BJ (cell line): ENCODE measurements at regions not wholly inside any gene's neighbourhood (a gene's known extent, or its start where the extent isn't known, plus 50 kb on each side); places are given as distances from the start of the nearest gene placed in this dataset.
"Not testable (repeated sequence)": the region's sequence is repeated elsewhere in the genome, so short reads cannot be mapped to it uniquely, and the experiment has no call there.

Experiments used
- CTCF ChIA-PET: fragments of 350-600 bp; formaldehyde crosslinking; extraction: SDS; loops from one replicate; lab custom pipeline; 2021; ENCODE audit warnings: antibody characterized with exemption, inconsistent platforms; lab: Yijun Ruan, JAX
- POLR2A ChIA-PET: fragments of 300-600 bp; sonication (Branson Sonifier 250); formaldehyde crosslinking; extraction: SDS; loops from one replicate; lab custom pipeline; 2021; ENCODE audit warnings: antibody characterized with exemption; lab: Charles Lee
- DNase-seq: peaks from one replicate; pipeline ENCODE4 v3.0.0-alpha.2; 2011; ENCODE audit warnings: low read depth
- H3K27me3 ChIP-seq: 2 replicates; pipeline ENCODE4 v1.6.0; 2011; ENCODE audit warnings: low read length; ENCODE audit not compliant: control insufficient read depth, insufficient read depth
- H3K36me3 ChIP-seq: 2 replicates; pipeline ENCODE4 v1.5.1; 2011; ENCODE audit warnings: low read length; ENCODE audit not compliant: control insufficient read depth, insufficient read depth
- H3K4me3 ChIP-seq: 2 replicates; pipeline ENCODE4 v1.5.1; 2011; ENCODE audit warnings: low read depth, mild to moderate bottlenecking, control low read depth, low read length
- CTCF ChIP-seq: IDR thresholded peaks from 2 replicates; pipeline ENCODE4 v1.5.1; 2011; ENCODE audit warnings: low read depth, mild to moderate bottlenecking, control low read depth, inconsistent platforms, low read length, moderate library complexity; ENCODE audit not compliant: insufficient read depth

DNA sequence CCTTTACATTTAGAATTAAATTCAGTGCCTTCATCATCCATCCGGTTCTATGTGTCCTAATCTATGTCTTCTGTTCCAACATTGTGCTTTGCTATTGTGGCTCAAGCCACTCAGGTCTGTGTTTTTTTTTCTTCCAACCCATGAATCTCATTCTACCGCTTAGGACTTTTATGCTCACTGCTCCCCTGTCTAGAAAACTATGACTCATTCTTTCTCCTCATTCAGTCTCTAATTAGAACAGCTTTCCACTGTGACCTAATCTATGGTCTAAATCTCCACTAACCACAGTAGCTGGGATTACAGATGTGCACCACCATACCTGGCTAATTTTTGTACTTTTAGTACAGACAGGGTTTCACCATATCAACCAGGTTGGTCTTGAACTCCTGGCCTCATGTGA lies 418.7 kb downstream of the KCNJ2 start:
- H3K36me3 ChIP-seq, result no peaks in the 10 kb centered on the region
- no peak overlapping the region for H3K4me3 ChIP-seq
- ChIA-PET POLR2A (no interaction called here), CTCF (interaction anchor here (1.0 kb wide), 1 partner anchor 13 kb away, joined by 3 read pairs; no protein-coding TSS in a partner anchor)
- DNase-seq, result no peak
- no peak for TF ChIP-seq CTCF
- H3K27me3 ChIP-seq, result no peaks in the 10 kb centered on the region

GRCh38 chr17:70597774-70598173 lies 428.4 kb downstream of the KCNJ2 start:
- H3K27me3 ChIP-seq, result no peaks in the 10 kb centered on the region
- TF ChIP-seq CTCF, result no peak
- no peaks in the 10 kb centered on the region for H3K36me3 ChIP-seq
- no peak overlapping the region for H3K4me3 ChIP-seq
- ChIA-PET CTCF (no interaction called here), POLR2A (no interaction called here)
- no peak for DNase-seq

DNA sequence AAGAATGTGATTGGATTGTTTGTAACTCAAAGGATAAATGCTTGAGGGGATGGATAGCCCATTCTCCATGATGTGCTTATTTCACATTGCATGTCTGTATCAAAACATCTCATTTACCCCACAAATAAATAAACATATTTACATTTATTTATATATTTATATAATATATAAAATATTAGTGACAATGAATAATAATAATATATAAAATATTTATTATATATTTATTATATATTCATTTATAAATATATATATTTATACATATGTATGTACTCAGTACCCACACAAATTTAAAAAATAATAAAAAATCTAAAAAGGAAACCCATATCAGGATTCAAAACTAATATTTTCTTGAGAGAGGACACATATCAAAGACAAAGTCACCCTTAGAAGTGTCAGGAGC lies 429.9 kb downstream of the KCNJ2 start:
- POLR2A ChIA-PET, result no interaction called here

DNA sequence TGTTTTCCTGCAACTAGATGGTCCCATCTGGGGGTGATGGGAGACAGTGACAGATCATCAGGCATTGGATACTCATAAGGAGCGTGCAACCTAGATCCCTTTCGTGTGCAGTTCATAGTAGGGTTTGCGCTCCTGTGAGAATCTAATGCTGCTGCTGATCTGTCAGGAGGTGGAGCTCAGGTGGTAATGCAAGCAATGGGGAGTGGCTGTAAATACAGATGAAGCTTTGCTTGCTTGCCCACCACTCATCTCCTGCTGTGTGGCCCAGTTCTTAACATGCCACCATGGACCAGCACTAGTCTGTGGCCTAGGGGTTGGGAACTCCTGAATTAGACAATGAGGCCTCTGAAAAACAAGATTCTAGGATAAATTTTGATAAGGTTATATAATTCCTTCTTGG lies 430.6 kb downstream of the KCNJ2 start:
- POLR2A ChIA-PET, CTCF ChIA-PET, H3K27me3 ChIP-seq, H3K36me3 ChIP-seq, DNase-seq, H3K4me3 ChIP-seq: not testable (repeated sequence)

More for the DNA sequence above, 429.9 kb downstream of the KCNJ2 start:
- TF ChIP-seq CTCF, result no peak
- no peaks in the 10 kb centered on the region for H3K27me3 ChIP-seq
- no peak overlapping the region for H3K4me3 ChIP-seq
- DNase-seq, result no peak
- H3K36me3 ChIP-seq, result no peaks in the 10 kb centered on the region
- CTCF ChIA-PET, result no interaction called here

DNA sequence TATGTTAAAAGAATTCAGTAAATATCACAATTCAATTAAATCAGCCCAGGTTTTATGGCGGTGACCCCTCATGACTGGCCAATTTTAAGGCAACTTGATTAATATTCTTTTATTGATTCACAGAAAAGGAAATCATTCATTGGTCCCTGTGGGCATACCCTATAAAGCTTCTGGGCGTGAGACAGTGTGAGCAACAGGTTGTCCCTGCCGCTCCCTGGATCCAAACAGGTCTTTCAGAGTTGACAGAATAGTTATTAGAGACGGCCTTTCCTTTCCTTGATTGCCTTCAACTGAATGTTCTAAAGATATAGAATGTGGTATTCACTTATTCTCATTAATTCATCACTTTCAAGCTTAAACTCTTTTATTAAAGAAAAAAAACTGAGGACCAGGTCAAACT lies 433.9 kb downstream of the KCNJ2 start:
- ChIA-PET CTCF (no interaction called here), POLR2A (no interaction called here)
- no peak for DNase-seq
- H3K4me3 ChIP-seq, result no peak overlapping the region
- H3K27me3 ChIP-seq, result no peaks in the 10 kb centered on the region
- H3K36me3 ChIP-seq, result no peaks in the 10 kb centered on the region
- TF ChIP-seq CTCF, result no peak

DNA sequence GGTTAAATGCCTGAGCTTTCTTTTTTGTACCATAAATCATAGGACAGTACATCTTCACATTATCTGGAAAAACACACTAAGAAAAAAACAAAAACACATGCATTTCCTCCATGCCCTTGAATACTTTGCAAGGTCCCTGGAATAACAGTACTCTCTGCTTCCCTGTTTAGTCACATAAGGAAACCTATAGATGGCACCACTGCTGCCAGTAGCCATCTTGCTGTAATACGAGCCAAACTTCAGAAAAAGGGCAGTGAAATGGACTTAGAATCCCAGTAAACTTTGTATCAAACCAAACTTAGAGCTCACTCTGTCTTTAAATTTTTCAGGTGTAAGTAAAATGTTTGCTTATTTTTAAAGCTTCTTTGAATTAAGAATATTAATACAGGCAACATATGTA lies 435.5 kb downstream of the KCNJ2 start:
- no peaks in the 10 kb centered on the region for H3K36me3 ChIP-seq
- H3K4me3 ChIP-seq, result no peak overlapping the region
- ChIA-PET POLR2A (no interaction called here), CTCF (no interaction called here)
- TF ChIP-seq CTCF, result no peak
- H3K27me3 ChIP-seq, result no peaks in the 10 kb centered on the region
- DNase-seq, result no peak
